ENCODE measurements at regions not wholly inside any gene's neighbourhood (a gene's known extent, or its start where the extent isn't known, plus 50 kb on each side); places are given as distances from the start of the nearest gene placed in this dataset.

GRCh38 chr10:128808921-128809440, 658.1 kb upstream of the MGMT start:
- TF ChIP-seq CTCF (IDR thresholded peaks at IDR 0.05): no peak
- no peak for TF ChIP-seq POLR2A (IDR thresholded peaks at IDR 0.05)

All from sigmoid colon (tissue), 3 donors.